Endothelial cell of umbilical vein (primary cell): ENCODE measurements at regions not wholly inside any gene's neighbourhood (a gene's known extent, or its start where the extent isn't known, plus 50 kb on each side); places are given as distances from the start of the nearest gene placed in this dataset.

ENCODE experiments used
- CTCF ChIP-seq, 2 donors: IDR thresholded peaks; 1 replicate in 1 of 2; 2 replicates in 1 of 2; pipeline ENCODE4 v1.5.1; 2011; ENCODE audit warnings: low read length in 2 of 2, mild to moderate bottlenecking in 2 of 2, moderate library complexity in 2 of 2, control low read depth in 1 of 2, inconsistent platforms in 1 of 2, low read depth in 1 of 2; ENCODE audit not compliant: insufficient read depth in 1 of 2; ENCODE audit errors: extremely low read depth in 1 of 2
- EZH2 ChIP-seq: IDR thresholded peaks from 2 replicates; pipeline ENCODE4 v1.6.1; 2012; ENCODE audit warnings: borderline replicate concordance, low read depth, mild to moderate bottlenecking, moderate library complexity, low read length, inconsistent platforms; ENCODE audit not compliant: severe bottlenecking
- FOS ChIP-seq: IDR thresholded peaks from 2 replicates; pipeline ENCODE4 v1.6.1; 2011; ENCODE audit warnings: mild to moderate bottlenecking, low read length, moderate library complexity, borderline replicate concordance; ENCODE audit not compliant: insufficient read depth
- GATA2 ChIP-seq: IDR thresholded peaks from 2 replicates; pipeline ENCODE4 v1.7.0; 2011; ENCODE audit warnings: low read depth, mild to moderate bottlenecking, moderate library complexity, mixed read lengths, low read length; ENCODE audit not compliant: insufficient read length, insufficient read depth
- POLR2A ChIP-seq: IDR thresholded peaks from 2 replicates; pipeline ENCODE4 v1.6.1; 2012; ENCODE audit warnings: low read depth, mild to moderate bottlenecking, control low read depth, low read length
- POLR2AphosphoS5 ChIP-seq: IDR thresholded peaks from 2 replicates; pipeline ENCODE4 v1.6.1; 2012; ENCODE audit warnings: low read depth, mild to moderate bottlenecking, control low read depth, low read length, moderate library complexity; ENCODE audit not compliant: insufficient read depth
- TF ChIP-seq, protein P1 (sequence below): IDR thresholded peaks from 2 replicates; pipeline ENCODE4 v1.6.1; 2011; ENCODE audit not compliant: insufficient read depth, insufficient read length

- TF ChIP-seq CTCF (IDR thresholded peaks at IDR 0.05; ENCODE audit: extremely low read depth in 1 of 2, insufficient read depth in 1 of 2, low read depth in 1 of 2, low read length in 2 of 2) (no peak), POLR2AphosphoS5 (no peak), FOS (no peak), GATA2 (no peak), POLR2A (no peak), EZH2 (no peak)
- TF ChIP-seq, protein P1, sequence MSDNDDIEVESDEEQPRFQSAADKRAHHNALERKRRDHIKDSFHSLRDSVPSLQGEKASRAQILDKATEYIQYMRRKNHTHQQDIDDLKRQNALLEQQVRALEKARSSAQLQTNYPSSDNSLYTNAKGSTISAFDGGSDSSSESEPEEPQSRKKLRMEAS, result no peak
Observed at GRCh38 chr3:123341-123740, 73.2 kb upstream of the CHL1 start.
